Astrocyte (in vitro differentiated cells and primary cell): ENCODE measurements at regions not wholly inside any gene's neighbourhood (a gene's known extent, or its start where the extent isn't known, plus 50 kb on each side); places are given as distances from the start of the nearest gene placed in this dataset.

Experiments used
- EZH2 ChIP-seq: IDR thresholded peaks from 2 replicates; pipeline ENCODE4 v1.6.1; 2012; ENCODE audit warnings: mild to moderate bottlenecking, low read length, inconsistent platforms; ENCODE audit not compliant: insufficient read depth
- TF ChIP-seq, protein P1 (sequence below): IDR thresholded peaks from 2 replicates; pipeline ENCODE4 v1.5.1; 2011; ENCODE audit warnings: low read depth, mild to moderate bottlenecking, inconsistent platforms, low read length, moderate library complexity; ENCODE audit not compliant: insufficient read depth

DNA sequence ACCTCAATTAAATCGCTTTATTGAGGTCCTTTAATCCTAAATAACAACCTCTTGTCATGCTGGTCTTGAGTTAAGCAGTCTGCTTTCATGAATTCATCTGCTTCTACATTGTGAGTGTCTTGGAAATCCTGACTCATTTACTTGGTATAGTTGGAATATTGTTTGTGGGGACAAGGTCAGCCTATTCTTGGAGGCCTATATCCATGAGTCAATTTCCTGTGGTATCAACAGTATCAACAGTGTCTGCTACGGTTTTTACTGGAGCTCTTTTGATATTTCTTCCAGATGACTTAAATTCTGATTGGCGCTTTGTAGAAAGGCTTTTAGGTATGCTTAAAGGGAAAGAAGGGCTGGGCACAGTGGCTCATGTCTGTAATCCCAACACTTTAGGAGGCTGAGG is 71.2 kb upstream of the PARP8 start:
- TF ChIP-seq, protein P1, sequence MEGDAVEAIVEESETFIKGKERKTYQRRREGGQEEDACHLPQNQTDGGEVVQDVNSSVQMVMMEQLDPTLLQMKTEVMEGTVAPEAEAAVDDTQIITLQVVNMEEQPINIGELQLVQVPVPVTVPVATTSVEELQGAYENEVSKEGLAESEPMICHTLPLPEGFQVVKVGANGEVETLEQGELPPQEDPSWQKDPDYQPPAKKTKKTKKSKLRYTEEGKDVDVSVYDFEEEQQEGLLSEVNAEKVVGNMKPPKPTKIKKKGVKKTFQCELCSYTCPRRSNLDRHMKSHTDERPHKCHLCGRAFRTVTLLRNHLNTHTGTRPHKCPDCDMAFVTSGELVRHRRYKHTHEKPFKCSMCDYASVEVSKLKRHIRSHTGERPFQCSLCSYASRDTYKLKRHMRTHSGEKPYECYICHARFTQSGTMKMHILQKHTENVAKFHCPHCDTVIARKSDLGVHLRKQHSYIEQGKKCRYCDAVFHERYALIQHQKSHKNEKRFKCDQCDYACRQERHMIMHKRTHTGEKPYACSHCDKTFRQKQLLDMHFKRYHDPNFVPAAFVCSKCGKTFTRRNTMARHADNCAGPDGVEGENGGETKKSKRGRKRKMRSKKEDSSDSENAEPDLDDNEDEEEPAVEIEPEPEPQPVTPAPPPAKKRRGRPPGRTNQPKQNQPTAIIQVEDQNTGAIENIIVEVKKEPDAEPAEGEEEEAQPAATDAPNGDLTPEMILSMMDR = no peak
- TF ChIP-seq EZH2 = no peak
